ENCODE measurements at regions not wholly inside any gene's neighbourhood (a gene's known extent, or its start where the extent isn't known, plus 50 kb on each side); places are given as distances from the start of the nearest gene placed in this dataset.
"Not testable (repeated sequence)": the region's sequence is repeated elsewhere in the genome, so short reads cannot be mapped to it uniquely, and the experiment has no call there.

- Histone ChIP-seq H3K9me3 (no peaks in the 10 kb centered on the region), H3K36me3 (replicated peaks in 1 of 2; ENCODE audit: insufficient read depth in 1 of 2, low read depth in 2 of 2) (no peaks in the 10 kb centered on the region), H3K4me3 (no peak overlapping the region), H3K27ac (no peak overlapping the region), H3K4me1 (no peaks in the 10 kb centered on the region), H3K27me3 (no peaks in the 10 kb centered on the region)
- ATAC-seq (no peak), DNase-seq (no peak)
- no peak for TF ChIP-seq POLR2A (IDR thresholded peaks at IDR 0.05)
- TF ChIP-seq, protein P1, sequence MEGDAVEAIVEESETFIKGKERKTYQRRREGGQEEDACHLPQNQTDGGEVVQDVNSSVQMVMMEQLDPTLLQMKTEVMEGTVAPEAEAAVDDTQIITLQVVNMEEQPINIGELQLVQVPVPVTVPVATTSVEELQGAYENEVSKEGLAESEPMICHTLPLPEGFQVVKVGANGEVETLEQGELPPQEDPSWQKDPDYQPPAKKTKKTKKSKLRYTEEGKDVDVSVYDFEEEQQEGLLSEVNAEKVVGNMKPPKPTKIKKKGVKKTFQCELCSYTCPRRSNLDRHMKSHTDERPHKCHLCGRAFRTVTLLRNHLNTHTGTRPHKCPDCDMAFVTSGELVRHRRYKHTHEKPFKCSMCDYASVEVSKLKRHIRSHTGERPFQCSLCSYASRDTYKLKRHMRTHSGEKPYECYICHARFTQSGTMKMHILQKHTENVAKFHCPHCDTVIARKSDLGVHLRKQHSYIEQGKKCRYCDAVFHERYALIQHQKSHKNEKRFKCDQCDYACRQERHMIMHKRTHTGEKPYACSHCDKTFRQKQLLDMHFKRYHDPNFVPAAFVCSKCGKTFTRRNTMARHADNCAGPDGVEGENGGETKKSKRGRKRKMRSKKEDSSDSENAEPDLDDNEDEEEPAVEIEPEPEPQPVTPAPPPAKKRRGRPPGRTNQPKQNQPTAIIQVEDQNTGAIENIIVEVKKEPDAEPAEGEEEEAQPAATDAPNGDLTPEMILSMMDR (IDR thresholded peaks at IDR 0.05), result no peak
- 73 to 77% methylated on average over 2 of the region's 2 CpGs for WGBS, 2 donors
- intact Hi-C loops (cut with DNase I), result no loop called here
These were observed 587.3 kb downstream of the TMA16 start for GRCh38 chr4:164081801-164082200.

DNA sequence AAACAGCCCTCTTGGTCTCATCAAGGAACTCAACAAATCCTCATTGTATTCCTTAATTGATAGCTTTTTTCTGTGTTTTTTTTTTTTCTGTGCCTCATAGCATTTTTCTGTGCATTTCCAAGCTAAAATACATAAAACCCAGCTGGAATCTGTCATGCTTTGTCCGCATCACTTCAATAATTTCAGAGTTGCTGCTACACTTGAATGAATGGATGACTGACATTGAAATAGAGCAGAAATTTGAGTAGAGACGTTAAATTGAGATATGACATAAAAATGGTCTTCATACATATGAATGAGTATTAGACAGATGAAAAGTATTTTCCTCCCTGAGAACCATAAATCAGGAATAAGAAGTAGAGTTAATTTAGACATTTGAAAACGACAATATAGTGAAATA is 593.2 kb downstream of the TMA16 start:
- Histone ChIP-seq H3K4me1 (no peaks in the 10 kb centered on the region), H3K36me3 (replicated peaks in 1 of 2; ENCODE audit: insufficient read depth in 1 of 2, low read depth in 2 of 2) (no peaks in the 10 kb centered on the region), H3K4me3 (no peak overlapping the region), H3K27me3 (no peaks in the 10 kb centered on the region), H3K27ac (no peak overlapping the region), H3K9me3 (no peaks in the 10 kb centered on the region)
- intact Hi-C loops (cut with DNase I), result no loop called here
- DNase-seq (no peak), ATAC-seq (no peak)
- 53 to 57% methylated on average over 3 of the region's 3 CpGs for WGBS, 2 donors
- no peak for TF ChIP-seq POLR2A (IDR thresholded peaks at IDR 0.05)
- TF ChIP-seq, protein P1 (IDR thresholded peaks at IDR 0.05), result no peak

GRCh38 chr4:164095313-164096110 is 601.0 kb downstream of the TMA16 start:
- Histone ChIP-seq H3K27ac (no peak overlapping the region), H3K27me3 (no peaks in the 10 kb centered on the region), H3K4me1 (no peaks in the 10 kb centered on the region), H3K36me3 (replicated peaks in 1 of 2; ENCODE audit: insufficient read depth in 1 of 2, low read depth in 2 of 2) (no peaks in the 10 kb centered on the region), H3K9me3 (no peaks in the 10 kb centered on the region), H3K4me3 (no peak overlapping the region)
- ATAC-seq (no peak), DNase-seq (no peak)
- no peak for TF ChIP-seq POLR2A (IDR thresholded peaks at IDR 0.05)
- TF ChIP-seq, protein P1 (IDR thresholded peaks at IDR 0.05), result no peak
- WGBS, 2 donors, result 69 to 71% methylated on average over 5 of the region's 5 CpGs
- intact Hi-C loops (cut with DNase I), result no loop called here

DNA sequence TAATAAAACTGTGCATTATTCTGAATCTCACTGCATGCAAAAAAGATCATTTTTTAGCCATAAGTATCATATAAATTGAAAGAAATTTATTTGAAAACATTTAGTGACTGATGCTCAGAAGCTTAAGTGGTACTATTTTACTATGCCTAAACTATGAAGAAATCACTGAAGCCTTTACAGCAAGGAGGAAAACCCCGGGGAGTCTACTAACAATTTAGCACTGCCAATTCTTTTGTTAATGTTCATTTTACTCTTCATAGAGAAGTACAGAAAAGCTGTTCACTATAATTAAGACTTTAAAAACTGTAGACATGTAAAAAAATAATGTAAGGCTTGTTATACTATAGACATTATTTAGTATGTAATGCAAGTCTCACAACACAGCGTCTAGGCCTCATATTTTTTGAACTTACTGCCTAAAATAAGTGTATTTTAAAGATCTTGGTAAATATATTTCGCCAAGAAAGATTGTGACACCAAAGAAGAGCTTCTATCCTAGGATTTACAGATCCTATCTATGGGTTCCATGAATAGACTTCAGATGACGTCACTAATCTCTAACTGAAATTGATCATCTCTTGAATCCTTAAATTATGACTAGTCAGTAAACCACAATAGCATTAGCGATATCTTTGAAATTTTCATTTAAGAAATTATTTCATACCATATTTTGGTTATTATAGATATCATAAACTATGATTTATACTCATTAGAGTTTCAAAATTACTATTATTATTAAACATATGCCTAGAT is 602.5 kb downstream of the TMA16 start:
- TF ChIP-seq, protein P1 (IDR thresholded peaks at IDR 0.05), result no peak
- no peak for TF ChIP-seq POLR2A (IDR thresholded peaks at IDR 0.05)
- no peak overlapping the region for H3K4me3 ChIP-seq
- H3K27me3 ChIP-seq, result no peaks in the 10 kb centered on the region
- 54 to 66% methylated on average over 5 of the region's 5 CpGs for WGBS, 2 donors
- DNase-seq (no peak), ATAC-seq (no peak)
- intact Hi-C loops (cut with DNase I), result no loop called here
- H3K9me3 ChIP-seq, result no peaks in the 10 kb centered on the region
- no peaks in the 10 kb centered on the region for H3K36me3 ChIP-seq (replicated peaks in 1 of 2; ENCODE audit: insufficient read depth in 1 of 2, low read depth in 2 of 2)
- no peaks in the 10 kb centered on the region for H3K4me1 ChIP-seq
- no peak overlapping the region for H3K27ac ChIP-seq

- 78 to 86% methylated on average over 23 of the region's 23 CpGs for WGBS, 2 donors
- H3K9me3 ChIP-seq; H3K4me3 ChIP-seq; H3K4me1 ChIP-seq; ATAC-seq; H3K27ac ChIP-seq; H3K36me3 ChIP-seq (replicated peaks in 1 of 2; ENCODE audit: insufficient read depth in 1 of 2, low read depth in 2 of 2); DNase-seq; H3K27me3 ChIP-seq; intact Hi-C loops (cut with DNase I): not testable (repeated sequence)
These were observed 606.4 kb downstream of the TMA16 start for GRCh38 chr4:164100741-164101365.

Data from body of pancreas (tissue), 4 donors.